ENCODE measurements at regions not wholly inside any gene's neighbourhood (a gene's known extent, or its start where the extent isn't known, plus 50 kb on each side); places are given as distances from the start of the nearest gene placed in this dataset.
"Not testable (repeated sequence)": the region's sequence is repeated elsewhere in the genome, so short reads cannot be mapped to it uniquely, and the experiment has no call there.

- no peak for DNase-seq (ENCODE audit: low spot score)
These were observed 56.2 kb upstream of the NID2 start for GRCh38 chr14:52124791-52125684.

DNA sequence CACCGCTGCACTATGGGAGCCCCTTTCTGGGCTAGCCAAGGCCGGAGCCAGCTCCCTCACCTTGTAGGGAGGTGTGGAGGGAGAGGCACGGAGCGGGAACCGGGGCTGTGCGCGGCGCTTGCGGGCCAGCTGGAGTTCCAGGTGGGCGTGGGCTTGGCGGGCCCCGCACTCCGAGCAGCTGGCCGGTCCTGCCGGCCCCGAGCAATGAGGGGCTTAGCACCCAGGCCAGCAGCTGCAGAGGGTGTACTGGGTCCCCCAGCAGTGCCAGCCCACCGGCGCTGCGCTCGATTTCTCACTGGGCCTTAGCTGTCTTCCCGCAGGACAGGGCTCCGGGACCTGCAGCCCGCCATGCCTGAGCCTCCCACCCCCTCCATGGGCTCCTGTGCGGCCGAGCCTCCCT, 53.3 kb upstream of the NID2 start:
- not testable (repeated sequence) for DNase-seq (ENCODE audit: low spot score)

DNA sequence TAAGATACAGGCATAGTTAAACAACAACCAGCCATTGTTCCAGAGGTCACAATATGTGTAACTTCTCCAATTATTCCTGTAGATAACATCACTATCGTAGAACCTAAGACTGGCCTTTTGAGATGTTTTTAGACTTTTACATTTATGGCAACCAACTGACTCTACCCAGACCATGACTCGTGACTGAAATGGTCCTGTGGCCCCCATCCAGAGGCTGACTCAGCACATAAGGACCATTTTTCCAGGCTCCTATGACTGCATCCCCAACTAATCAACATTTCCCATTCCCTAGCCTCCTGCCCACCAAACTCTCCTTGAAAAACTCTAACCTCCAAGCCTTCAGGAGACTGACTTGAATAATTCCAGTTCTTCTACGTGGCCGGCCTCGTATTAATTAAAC, 52.6 kb upstream of the NID2 start:
- no peak for DNase-seq (ENCODE audit: low spot score)

DNA sequence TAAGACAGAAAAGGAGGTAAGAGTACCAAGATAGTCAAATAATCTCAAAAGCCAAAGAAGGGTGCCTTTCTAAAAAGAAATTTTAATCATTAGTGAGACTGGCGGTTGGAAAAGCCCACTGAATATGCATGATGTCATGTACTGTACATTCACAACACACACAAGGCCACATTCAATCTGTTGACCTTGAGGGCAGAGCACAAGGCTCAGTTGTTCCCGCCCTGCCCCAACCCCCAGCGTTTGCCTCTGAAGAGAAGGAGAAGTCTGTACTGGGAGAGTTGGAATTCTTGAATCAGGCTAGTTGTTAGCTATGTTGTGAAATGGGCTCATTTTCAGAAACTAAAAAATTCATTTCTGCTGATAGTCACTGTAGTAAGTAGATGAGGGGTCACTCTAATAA, 50.2 kb upstream of the NID2 start:
- DNase-seq (ENCODE audit: low spot score): no peak

Measured in CD4-positive, alpha-beta T cell treated with Interleukin-15 for 4 hours (primary cell).